SK-N-SH (cell line): ENCODE measurements at regions not wholly inside any gene's neighbourhood (a gene's known extent, or its start where the extent isn't known, plus 50 kb on each side); places are given as distances from the start of the nearest gene placed in this dataset.

ENCODE experiments used
- CTCF ChIA-PET: fragments of 300-600, 350-600 bp; formaldehyde crosslinking; extraction: SDS; loops from one replicate; lab custom pipeline; 2021; lab: Yijun Ruan, JAX
- POLR2A ChIA-PET: fragments of 350-600 bp; sonication (Branson Sonifier 250); formaldehyde crosslinking; extraction: SDS; loops from one replicate; lab custom pipeline; 2020; ENCODE audit warnings: antibody characterized with exemption, inconsistent platforms; lab: Yijun Ruan, JAX
- DNase-seq: peaks from one replicate; pipeline ENCODE4 v3.0.0; 2012
- H2AFZ ChIP-seq: fragments of 200-600 bp; sonication (generic); 2 replicates; pipeline ENCODE4 v1.8.1; 2016; ENCODE audit warnings: antibody characterized with exemption, mild to moderate bottlenecking, low read depth
- H3F3A ChIP-seq: fragments of 200-600 bp; sonication (generic); replicated peaks from 2 replicates; pipeline ENCODE3; 2016; ENCODE audit warnings: antibody characterized with exemption, mild to moderate bottlenecking; ENCODE audit not compliant: insufficient read depth
- H3K27ac ChIP-seq, 2 experiments: fragments of 200-500 bp in 1 of 2; fragments of 200-600 bp in 1 of 2; sonication (Bioruptor generic) in 1 of 2; sonication (generic), shearing (Covaris generic) in 1 of 2; 2 replicates each; pipeline versions ENCODE4 v1.5.1 to v1.6.1; 2014 to 2016; ENCODE audit warnings: low read depth in 2 of 2, inconsistent platforms in 1 of 2, low read length in 1 of 2, mild to moderate bottlenecking in 1 of 2, mixed read lengths in 1 of 2
- H3K27me3 ChIP-seq: fragments of 200-600 bp; sonication (generic), shearing (Covaris generic); 2 replicates; pipeline ENCODE4 v1.6.1; 2016; ENCODE audit warnings: mixed run types; ENCODE audit not compliant: insufficient read depth
- H3K36me3 ChIP-seq, 2 experiments: fragments of 200-500 bp in 1 of 2; fragments of 200-600 bp in 1 of 2; sonication (Bioruptor generic) in 1 of 2; sonication (generic) in 1 of 2; replicated peaks in 1 of 2; 2 replicates each; pipeline versions ENCODE3 to v1.5.1; 2014 to 2016; ENCODE audit warnings: low read length in 1 of 2, mild to moderate bottlenecking in 1 of 2; ENCODE audit not compliant: insufficient read depth in 2 of 2, control insufficient read depth in 1 of 2
- H3K4me1 ChIP-seq, 2 experiments: fragments of 200-500 bp in 1 of 2; fragments of 200-600 bp in 1 of 2; sonication (Bioruptor generic) in 1 of 2; sonication (generic), shearing (Covaris generic) in 1 of 2; 2 replicates each; pipeline versions ENCODE4 v1.5.1 to v1.6.1; 2014 to 2016; ENCODE audit warnings: low read depth in 1 of 2, low read length in 1 of 2, mixed run types in 1 of 2; ENCODE audit not compliant: insufficient read depth in 2 of 2, control insufficient read depth in 1 of 2
- H3K4me2 ChIP-seq: fragments of 200-600 bp; sonication (generic), shearing (Covaris generic); 2 replicates; pipeline ENCODE4 v1.6.1; 2017; ENCODE audit warnings: mixed run types
- H3K4me3 ChIP-seq, 2 experiments: fragments of 200-500 bp in 1 of 2; fragments of 200-600 bp in 1 of 2; sonication (Bioruptor generic) in 1 of 2; sonication (generic), shearing (Covaris generic) in 1 of 2; 2 replicates each; pipeline versions ENCODE4 v1.5.1 to v1.8.1; 2014 to 2016; ENCODE audit warnings: low read depth in 2 of 2, inconsistent platforms in 1 of 2, low read length in 1 of 2, mild to moderate bottlenecking in 1 of 2, mixed read lengths in 1 of 2, moderate library complexity in 1 of 2
- H3K79me2 ChIP-seq: fragments of 200-600 bp; sonication (generic); 2 replicates; pipeline ENCODE4 v1.8.1; 2017; ENCODE audit warnings: mild to moderate bottlenecking; ENCODE audit not compliant: insufficient read depth
- H3K9ac ChIP-seq: fragments of 200-600 bp; sonication (generic); 2 replicates; pipeline ENCODE4 v1.6.1; 2017; ENCODE audit warnings: mixed run types
- H3K9me2 ChIP-seq: fragments of 200-600 bp; sonication (generic); 2 replicates; pipeline ENCODE4 v1.6.1; 2017; ENCODE audit warnings: mixed run types
- H3K9me3 ChIP-seq: fragments of 200-600 bp; sonication (generic); 2 replicates; pipeline ENCODE4 v1.6.1; 2017; ENCODE audit warnings: mixed run types, mild to moderate bottlenecking, moderate library complexity
- H4K20me1 ChIP-seq: fragments of 200-600 bp; sonication (generic); 2 replicates; pipeline ENCODE4 v1.6.1; 2017; ENCODE audit warnings: mild to moderate bottlenecking, mixed run types; ENCODE audit not compliant: insufficient read depth
- CHD2 ChIP-seq: fragments of 150-350 bp; IDR thresholded peaks from 2 replicates; pipeline ENCODE4 v1.6.1; 2018; ENCODE audit warnings: low read length; ENCODE audit not compliant: partially characterized antibody
- ELF1 ChIP-seq: IDR thresholded peaks from 2 replicates; pipeline ENCODE4 v1.4.0; 2012
- EP300 ChIP-seq, 2 experiments: IDR thresholded peaks; 2 replicates each; pipeline versions ENCODE4 v1.4.0 to v1.6.1; 2012; ENCODE audit warnings: borderline replicate concordance in 1 of 2, low read depth in 1 of 2, low read length in 1 of 2
- FOXJ3 ChIP-seq: sonication (generic); formaldehyde crosslinking; IDR thresholded peaks from 2 replicates; pipeline ENCODE4 v1.5.1; 2020; ENCODE audit warnings: mild to moderate bottlenecking, missing genetic modification reagents
- GABPA ChIP-seq: IDR thresholded peaks from 2 replicates; pipeline ENCODE4 v1.4.0; 2012; ENCODE audit warnings: low read depth, mild to moderate bottlenecking
- GATA2 ChIP-seq: sonication (generic); formaldehyde crosslinking; IDR thresholded peaks from 2 replicates; pipeline ENCODE4 v1.5.0; 2020; ENCODE audit warnings: mild to moderate bottlenecking, missing genetic modification reagents
- MXI1 ChIP-seq: IDR thresholded peaks from 2 replicates; pipeline ENCODE4 v1.6.1; 2012; ENCODE audit warnings: mild to moderate bottlenecking, low read depth, low read length, improper control_type of control experiment
- NFIC ChIP-seq: IDR thresholded peaks from 2 replicates; pipeline ENCODE4 v1.4.0; 2012; ENCODE audit warnings: borderline replicate concordance
- RCOR1 ChIP-seq: fragments of 150-350 bp; IDR thresholded peaks from 2 replicates; pipeline ENCODE4 v1.6.1; 2017; ENCODE audit warnings: antibody characterized with exemption, low read length
- RFX5 ChIP-seq: IDR thresholded peaks from 2 replicates; pipeline ENCODE4 v1.6.1; 2012; ENCODE audit warnings: mild to moderate bottlenecking, improper control_type of control experiment, low read length
- WGBS: methylation state at CpG from one replicate; pipeline ENCODE4 v1.1.6; 2017; ENCODE audit warnings: low lambda C conversion rate; 5-methylcytosine and 5-hydroxymethylcytosine counted together

- peaks cover 13% of the 10 kb centered on the region for H3K27me3 ChIP-seq
Observed at GRCh38 chr3:194253270-194253669, 97.9 kb downstream of the CPN2 start.

GRCh38 chr3:194254040-194254439, 97.1 kb downstream of the CPN2 start:
- no peaks in the 10 kb centered on the region for H3K36me3 ChIP-seq
- H3K27me3 ChIP-seq, result peaks cover 8% of the 10 kb centered on the region
- WGBS, result 96% methylated on average over 4 of the region's 7 CpGs
- H3K4me1 ChIP-seq, result peaks cover 0 to 54% of the 10 kb centered on the region in 2 experiments; a peak in 3 of 4 replicates
- H3K4me3 ChIP-seq, result no peak overlapping the region
- H3K4me2 ChIP-seq, result no peak overlapping the region
- no peak overlapping the region for H3K27ac ChIP-seq
- DNase-seq, result no peak
- H3K9ac ChIP-seq, result no peak overlapping the region
- no peaks in the 10 kb centered on the region for H3K9me3 ChIP-seq
- H4K20me1 ChIP-seq, result no peaks in the 10 kb centered on the region
- CTCF ChIA-PET, result interaction anchor here (0.7 to 2.2 kb wide), 6 partner anchors 12 to 473 kb away, joined by 3 to 6 read pairs (median 3); partner anchors contain the start of gene HES1
- no peaks in the 10 kb centered on the region for H3F3A ChIP-seq
- no peak overlapping the region for H2AFZ ChIP-seq
- no peak for TF ChIP-seq GABPA
- no peak for TF ChIP-seq RCOR1
- H3K79me2 ChIP-seq, result no peaks in the 10 kb centered on the region
- H3K9me2 ChIP-seq, result no peaks in the 10 kb centered on the region
- POLR2A ChIA-PET, result no interaction called here

More at GRCh38 chr3:194253270-194253669, 97.9 kb downstream of the CPN2 start:
- no peaks in the 10 kb centered on the region for H3K9me2 ChIP-seq
- no peak overlapping the region for H2AFZ ChIP-seq
- H3K79me2 ChIP-seq, result no peaks in the 10 kb centered on the region
- POLR2A ChIA-PET, result no interaction called here
- H3K36me3 ChIP-seq, result no peaks in the 10 kb centered on the region
- H3K4me3 ChIP-seq, result no peak overlapping the region
- H3K4me2 ChIP-seq, result no peak overlapping the region
- no peaks in the 10 kb centered on the region for H4K20me1 ChIP-seq
- H3K9ac ChIP-seq, result no peak overlapping the region
- WGBS, result 73% methylated on average over 1 of the region's 4 CpGs
- no peak for TF ChIP-seq RFX5
- no peak for TF ChIP-seq ELF1
- no peak for TF ChIP-seq NFIC
- TF ChIP-seq MXI1, result no peak
- TF ChIP-seq, all 33 proteins: peak for 0
- DNase-seq, result no peak
- Histone ChIP-seq H3K9me3 (no peaks in the 10 kb centered on the region), H3K4me1 (peaks cover 0 to 62% of the 10 kb centered on the region in 2 experiments; a peak in 3 of 4 replicates), H3K27ac (no peak overlapping the region), H3F3A (no peaks in the 10 kb centered on the region)
- CTCF ChIA-PET, result interaction anchor here (0.7 to 1.4 kb wide), 5 partner anchors 11 to 117 kb away, joined by 3 to 6 read pairs (median 3); partner anchors contain the start of gene HES1

GRCh38 chr3:194255252-194256039, 95.7 kb downstream of the CPN2 start:
- H3K79me2 ChIP-seq, result no peaks in the 10 kb centered on the region
- no peaks in the 10 kb centered on the region for H3K9me2 ChIP-seq
- H3K4me2 ChIP-seq, result no peak overlapping the region
- H3K27ac ChIP-seq, result peak overlapping the region in 1 of 2 experiments; percentile 90; a peak in 2 of 4 replicates
- TF ChIP-seq NFIC (no peak), MXI1 (peak; percentile 72; the same call in 1 of the 2 replicates), FOXJ3 (0 out of 2 replicates have a peak, but pooled peaks have one; percentile 55), CHD2 (peak; percentile 30), GATA2 (peak; percentile 62), EP300 (IDR thresholded peaks at IDR 0.05; ENCODE audit: borderline replicate concordance in 1 of 2, low read depth in 1 of 2, low read length in 1 of 2) (peak in 1 of 2 experiments; percentile 57; a peak in 1 of 4 replicates)
- no peaks in the 10 kb centered on the region for H3K9me3 ChIP-seq
- WGBS, result 57% methylated on average over 11 of the region's 19 CpGs
- H2AFZ ChIP-seq, result no peak overlapping the region
- H3K27me3 ChIP-seq, result peaks cover 7% of the 10 kb centered on the region
- no peak overlapping the region for H3K4me3 ChIP-seq
- peak; percentile 71 for DNase-seq
- ChIA-PET POLR2A (interaction anchor here (0.8 to 1.1 kb wide), 4 partner anchors 10 to 18 kb away, joined by 3 to 5 read pairs (median 3); no protein-coding TSS in a partner anchor), CTCF (interaction anchor here (0.6 to 2.2 kb wide), 5 partner anchors 16 to 474 kb away, joined by 3 to 5 read pairs (median 4); no protein-coding TSS in a partner anchor)
- no peaks in the 10 kb centered on the region for H4K20me1 ChIP-seq
- peaks cover 0 to 40% of the 10 kb centered on the region in 2 experiments; a peak in 3 of 4 replicates for H3K4me1 ChIP-seq
- H3K36me3 ChIP-seq, result no peaks in the 10 kb centered on the region
- H3K9ac ChIP-seq, result no peak overlapping the region
- no peaks in the 10 kb centered on the region for H3F3A ChIP-seq
